ENCODE measurements at regions not wholly inside any gene's neighbourhood (a gene's known extent, or its start where the extent isn't known, plus 50 kb on each side); places are given as distances from the start of the nearest gene placed in this dataset.

GRCh38 chr2:41441958-41442357 is 605.9 kb upstream of the PKDCC start:
- TF ChIP-seq, protein P1, sequence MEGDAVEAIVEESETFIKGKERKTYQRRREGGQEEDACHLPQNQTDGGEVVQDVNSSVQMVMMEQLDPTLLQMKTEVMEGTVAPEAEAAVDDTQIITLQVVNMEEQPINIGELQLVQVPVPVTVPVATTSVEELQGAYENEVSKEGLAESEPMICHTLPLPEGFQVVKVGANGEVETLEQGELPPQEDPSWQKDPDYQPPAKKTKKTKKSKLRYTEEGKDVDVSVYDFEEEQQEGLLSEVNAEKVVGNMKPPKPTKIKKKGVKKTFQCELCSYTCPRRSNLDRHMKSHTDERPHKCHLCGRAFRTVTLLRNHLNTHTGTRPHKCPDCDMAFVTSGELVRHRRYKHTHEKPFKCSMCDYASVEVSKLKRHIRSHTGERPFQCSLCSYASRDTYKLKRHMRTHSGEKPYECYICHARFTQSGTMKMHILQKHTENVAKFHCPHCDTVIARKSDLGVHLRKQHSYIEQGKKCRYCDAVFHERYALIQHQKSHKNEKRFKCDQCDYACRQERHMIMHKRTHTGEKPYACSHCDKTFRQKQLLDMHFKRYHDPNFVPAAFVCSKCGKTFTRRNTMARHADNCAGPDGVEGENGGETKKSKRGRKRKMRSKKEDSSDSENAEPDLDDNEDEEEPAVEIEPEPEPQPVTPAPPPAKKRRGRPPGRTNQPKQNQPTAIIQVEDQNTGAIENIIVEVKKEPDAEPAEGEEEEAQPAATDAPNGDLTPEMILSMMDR (conservative IDR thresholded peaks at IDR 0.05) = no peak
- no peak for TF ChIP-seq EZH2 (IDR thresholded peaks at IDR 0.05; ENCODE audit: low read depth)

All from PC-9 (cell line).